B cell (primary cell): ENCODE measurements at regions not wholly inside any gene's neighbourhood (a gene's known extent, or its start where the extent isn't known, plus 50 kb on each side); places are given as distances from the start of the nearest gene placed in this dataset.
"Not testable (repeated sequence)": the region's sequence is repeated elsewhere in the genome, so short reads cannot be mapped to it uniquely, and the experiment has no call there.

Experiments
- CTCF ChIP-seq: fragments of 200-600 bp; IDR thresholded peaks from one replicate; pipeline ENCODE4 v1.8.0; 2022; ENCODE audit warnings: antibody characterized with exemption, mild to moderate bottlenecking
- EZH2 ChIP-seq: IDR thresholded peaks from 2 replicates; pipeline ENCODE4 v1.6.1; 2012; ENCODE audit warnings: borderline replicate concordance, low read depth, mild to moderate bottlenecking, moderate library complexity, low read length; ENCODE audit not compliant: insufficient read depth, poor library complexity, severe bottlenecking

- TF ChIP-seq CTCF, EZH2: not testable (repeated sequence)
Observed at GRCh38 chr6:78694628-78695027, 172.7 kb upstream of the IRAK1BP1 start.
